ENCODE measurements at regions not wholly inside any gene's neighbourhood (a gene's known extent, or its start where the extent isn't known, plus 50 kb on each side); places are given as distances from the start of the nearest gene placed in this dataset.

DNA sequence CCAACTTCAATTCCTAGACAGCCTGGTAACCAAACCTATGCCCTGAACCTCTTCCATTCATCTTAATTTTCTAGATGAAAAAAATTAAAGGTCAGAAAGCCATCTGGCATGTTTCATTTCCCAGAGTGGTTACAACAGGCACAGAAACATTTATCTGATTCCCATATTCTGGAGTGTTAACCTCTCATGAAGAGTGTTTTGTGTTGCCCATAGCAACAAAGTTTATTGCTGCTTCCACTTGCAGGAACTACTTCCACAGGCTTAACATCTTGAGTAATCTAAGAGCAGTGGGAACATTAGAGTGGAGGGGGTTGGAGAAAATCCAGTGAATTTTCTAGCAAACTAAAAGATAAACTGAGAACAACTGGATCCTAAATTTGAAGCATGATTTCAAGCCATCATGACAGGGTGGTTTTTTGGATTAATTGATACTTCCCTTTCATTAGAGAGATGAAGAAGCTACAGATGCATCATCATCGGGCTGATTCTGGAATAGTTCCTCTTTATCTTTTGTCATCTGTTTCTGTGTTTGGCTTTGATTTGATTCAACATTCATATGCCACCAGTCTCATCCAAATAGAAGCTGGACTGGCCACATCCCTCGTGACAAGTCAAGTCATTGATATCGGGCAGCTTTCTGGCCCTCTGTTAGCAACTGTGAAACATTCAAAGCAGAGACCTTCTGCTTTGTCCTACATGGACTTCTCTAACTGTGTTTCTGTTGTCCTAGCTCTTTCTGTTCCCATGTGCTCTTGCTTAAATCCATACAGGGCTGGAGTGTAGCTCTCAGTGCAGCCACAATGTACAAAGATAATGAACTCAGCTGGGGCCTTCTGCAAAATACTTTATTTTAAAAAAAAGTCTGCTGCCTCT, 167.3 kb downstream of the MID1IP1 start:
- TF ChIP-seq GLI4 (tag by site-specific recombination; IDR thresholded peaks at IDR 0.05) (no peak), MZF1 (tag by site-specific recombination; IDR thresholded peaks at IDR 0.05; ENCODE audit: borderline replicate concordance) (no peak), GLIS1 (tag by site-specific recombination; IDR thresholded peaks at IDR 0.05) (no peak), CTCF (tag by site-specific recombination; IDR thresholded peaks at IDR 0.05) (no peak), FEZF1 (tag by site-specific recombination; IDR thresholded peaks at IDR 0.05) (no peak), ZNF830 (tag by site-specific recombination; IDR thresholded peaks at IDR 0.05; ENCODE audit: low read depth) (no peak), ZBTB21 (tag by site-specific recombination; IDR thresholded peaks at IDR 0.05) (no peak), PBX3 (CRISPR knock-in tag; IDR thresholded peaks at IDR 0.05) (no peak), KLF16 (tag by site-specific recombination; IDR thresholded peaks at IDR 0.05) (no peak)
- TF ChIP-seq, protein P1, sequence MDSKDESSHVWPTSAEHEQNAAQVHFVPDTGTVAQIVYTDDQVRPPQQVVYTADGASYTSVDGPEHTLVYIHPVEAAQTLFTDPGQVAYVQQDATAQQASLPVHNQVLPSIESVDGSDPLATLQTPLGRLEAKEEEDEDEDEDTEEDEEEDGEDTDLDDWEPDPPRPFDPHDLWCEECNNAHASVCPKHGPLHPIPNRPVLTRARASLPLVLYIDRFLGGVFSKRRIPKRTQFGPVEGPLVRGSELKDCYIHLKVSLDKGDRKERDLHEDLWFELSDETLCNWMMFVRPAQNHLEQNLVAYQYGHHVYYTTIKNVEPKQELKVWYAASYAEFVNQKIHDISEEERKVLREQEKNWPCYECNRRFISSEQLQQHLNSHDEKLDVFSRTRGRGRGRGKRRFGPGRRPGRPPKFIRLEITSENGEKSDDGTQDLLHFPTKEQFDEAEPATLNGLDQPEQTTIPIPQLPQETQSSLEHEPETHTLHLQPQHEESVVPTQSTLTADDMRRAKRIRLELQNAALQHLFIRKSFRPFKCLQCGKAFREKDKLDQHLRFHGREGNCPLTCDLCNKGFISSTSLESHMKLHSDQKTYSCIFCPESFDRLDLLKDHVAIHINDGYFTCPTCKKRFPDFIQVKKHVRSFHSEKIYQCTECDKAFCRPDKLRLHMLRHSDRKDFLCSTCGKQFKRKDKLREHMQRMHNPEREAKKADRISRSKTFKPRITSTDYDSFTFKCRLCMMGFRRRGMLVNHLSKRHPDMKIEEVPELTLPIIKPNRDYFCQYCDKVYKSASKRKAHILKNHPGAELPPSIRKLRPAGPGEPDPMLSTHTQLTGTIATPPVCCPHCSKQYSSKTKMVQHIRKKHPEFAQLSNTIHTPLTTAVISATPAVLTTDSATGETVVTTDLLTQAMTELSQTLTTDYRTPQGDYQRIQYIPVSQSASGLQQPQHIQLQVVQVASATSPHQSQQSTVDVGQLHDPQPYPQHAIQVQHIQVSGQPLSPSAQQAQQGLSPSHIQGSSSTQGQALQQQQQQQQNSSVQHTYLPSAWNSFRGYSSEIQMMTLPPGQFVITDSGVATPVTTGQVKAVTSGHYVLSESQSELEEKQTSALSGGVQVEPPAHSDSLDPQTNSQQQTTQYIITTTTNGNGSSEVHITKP (tag by site-specific recombination; IDR thresholded peaks at IDR 0.05) = no peak

Data from HEK293 (cell line).